RWPE1 (cell line): ENCODE measurements at regions not wholly inside any gene's neighbourhood (a gene's known extent, or its start where the extent isn't known, plus 50 kb on each side); places are given as distances from the start of the nearest gene placed in this dataset.

Experiments
- CTCF ChIA-PET: fragments of 350-600 bp; sonication (Branson Sonifier 250); formaldehyde crosslinking; extraction: SDS; loops from one replicate; lab custom pipeline; 2021; lab: Yijun Ruan, JAX
- POLR2A ChIA-PET: fragments of 400-600 bp; formaldehyde crosslinking; extraction: SDS; loops from one replicate; lab custom pipeline; 2020; ENCODE audit warnings: antibody characterized with exemption; ENCODE audit not compliant: low non-redundant PET; lab: Yijun Ruan, JAX
- DNase-seq: peaks from one replicate; pipeline ENCODE4 v3.0.0; 2012; ENCODE audit warnings: low spot score
- H3K27ac ChIP-seq: fragments of 450-650 bp; 2 replicates; pipeline ENCODE4 v1.5.1; 2017
- TF ChIP-seq, protein P1 (sequence below): fragments of 450-650 bp; conservative IDR thresholded peaks from 2 replicates; pipeline ENCODE4 v1.5.1; 2017; ENCODE audit warnings: low read depth, mild to moderate bottlenecking

DNA sequence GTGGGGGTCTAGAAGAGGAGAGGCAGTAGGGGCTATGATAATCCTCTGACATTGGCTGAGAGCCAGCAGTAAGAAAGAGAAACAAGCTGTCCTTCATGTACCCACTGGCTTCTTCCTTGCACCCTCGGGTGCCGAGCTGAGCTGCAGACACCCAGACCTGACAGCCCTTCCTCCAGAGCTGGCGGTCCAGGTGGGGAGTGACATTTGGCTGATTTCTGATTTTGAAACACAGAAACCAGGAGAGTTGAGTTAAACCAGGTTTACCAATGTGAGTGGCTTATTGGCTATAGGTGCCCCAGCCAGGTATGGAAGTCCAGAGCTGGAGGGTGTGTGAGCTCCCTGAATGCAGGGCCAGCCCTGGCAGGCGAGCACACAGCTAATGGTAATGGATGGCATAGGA is 59.2 kb downstream of the GADD45G start:
- ChIA-PET CTCF (no interaction called here), POLR2A (no interaction called here)
- TF ChIP-seq, protein P1, sequence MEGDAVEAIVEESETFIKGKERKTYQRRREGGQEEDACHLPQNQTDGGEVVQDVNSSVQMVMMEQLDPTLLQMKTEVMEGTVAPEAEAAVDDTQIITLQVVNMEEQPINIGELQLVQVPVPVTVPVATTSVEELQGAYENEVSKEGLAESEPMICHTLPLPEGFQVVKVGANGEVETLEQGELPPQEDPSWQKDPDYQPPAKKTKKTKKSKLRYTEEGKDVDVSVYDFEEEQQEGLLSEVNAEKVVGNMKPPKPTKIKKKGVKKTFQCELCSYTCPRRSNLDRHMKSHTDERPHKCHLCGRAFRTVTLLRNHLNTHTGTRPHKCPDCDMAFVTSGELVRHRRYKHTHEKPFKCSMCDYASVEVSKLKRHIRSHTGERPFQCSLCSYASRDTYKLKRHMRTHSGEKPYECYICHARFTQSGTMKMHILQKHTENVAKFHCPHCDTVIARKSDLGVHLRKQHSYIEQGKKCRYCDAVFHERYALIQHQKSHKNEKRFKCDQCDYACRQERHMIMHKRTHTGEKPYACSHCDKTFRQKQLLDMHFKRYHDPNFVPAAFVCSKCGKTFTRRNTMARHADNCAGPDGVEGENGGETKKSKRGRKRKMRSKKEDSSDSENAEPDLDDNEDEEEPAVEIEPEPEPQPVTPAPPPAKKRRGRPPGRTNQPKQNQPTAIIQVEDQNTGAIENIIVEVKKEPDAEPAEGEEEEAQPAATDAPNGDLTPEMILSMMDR: no peak
- H3K27ac ChIP-seq: no peak overlapping the region
- no peak for DNase-seq

DNA sequence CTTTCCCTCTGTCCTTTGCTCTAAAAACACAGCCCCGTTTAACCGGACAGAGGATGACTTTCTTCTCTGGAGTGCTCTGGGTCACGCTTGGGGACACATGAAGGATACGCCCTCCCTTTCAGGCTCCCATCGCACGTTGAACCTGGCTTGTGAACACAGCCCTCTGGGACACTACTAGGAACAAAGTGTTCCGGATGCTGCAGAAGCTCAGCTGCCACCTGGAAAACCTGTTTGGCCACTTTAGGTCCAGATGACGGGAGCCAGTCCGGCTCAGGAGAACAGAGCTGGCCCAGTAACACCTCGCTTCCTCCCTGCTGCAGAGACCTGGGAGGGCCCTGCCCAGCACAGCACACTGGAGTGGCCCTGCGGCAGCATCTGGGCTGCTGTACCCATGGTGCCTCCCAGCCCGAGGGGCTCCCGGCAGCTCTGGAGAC is 60.1 kb downstream of the GADD45G start:
- DNase-seq: peak; percentile 60
- POLR2A ChIA-PET: no interaction called here
- TF ChIP-seq, protein P1: no peak
- CTCF ChIA-PET: interaction anchor here (0.9 kb wide), 1 partner anchor 62 kb away, joined by 3 read pairs; no protein-coding TSS in a partner anchor
- H3K27ac ChIP-seq: no peak overlapping the region

DNA sequence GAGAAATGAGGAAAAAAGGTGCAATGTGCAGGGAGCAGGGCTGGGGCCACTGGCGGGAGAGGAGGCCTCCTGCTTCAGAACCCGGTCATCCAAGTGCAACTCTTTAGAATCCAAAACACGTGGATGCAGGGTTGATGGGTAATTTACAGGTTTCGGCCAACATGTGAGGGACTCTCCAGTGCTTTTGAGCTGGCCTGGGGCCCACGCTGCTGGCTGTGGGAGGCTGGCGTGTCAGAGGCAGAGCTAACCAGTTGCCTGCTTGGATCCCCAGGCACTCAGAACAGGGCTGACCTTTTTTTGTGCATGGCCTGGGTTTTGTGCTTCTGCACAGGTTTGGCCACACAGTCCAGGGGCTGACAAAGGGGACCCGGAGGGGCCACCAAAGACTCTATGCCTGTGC is 61.6 kb downstream of the GADD45G start:
- no peak for DNase-seq
- POLR2A ChIA-PET: interaction anchor here (0.7 kb wide), 1 partner anchor 1755 kb away, joined by 3 read pairs; no protein-coding TSS in a partner anchor
- CTCF ChIA-PET: no interaction called here
- H3K27ac ChIP-seq: no peak overlapping the region
- TF ChIP-seq, protein P1: no peak

DNA sequence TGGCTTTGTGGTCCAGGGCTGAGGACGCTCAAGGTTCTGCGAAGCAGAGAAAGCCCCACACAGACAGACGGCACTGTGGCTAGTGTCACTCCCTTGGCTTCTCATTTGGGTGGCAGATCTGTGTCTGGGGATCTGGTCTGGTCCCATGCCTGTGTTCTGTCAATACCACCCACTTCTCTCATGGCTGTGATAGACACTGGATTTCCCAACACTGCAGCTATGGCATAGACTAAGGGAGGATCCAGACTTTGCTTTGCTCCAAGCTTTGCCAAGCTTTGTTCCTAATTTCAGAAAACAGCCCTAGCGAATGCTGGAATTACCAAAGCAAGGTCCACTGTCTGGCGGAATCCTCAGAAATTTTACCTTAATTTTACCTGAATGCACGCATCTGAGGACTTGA is 62.1 kb downstream of the GADD45G start:
- no peak overlapping the region for H3K27ac ChIP-seq
- no peak for DNase-seq
- TF ChIP-seq, protein P1: no peak
- ChIA-PET POLR2A (no interaction called here), CTCF (no interaction called here)

DNA sequence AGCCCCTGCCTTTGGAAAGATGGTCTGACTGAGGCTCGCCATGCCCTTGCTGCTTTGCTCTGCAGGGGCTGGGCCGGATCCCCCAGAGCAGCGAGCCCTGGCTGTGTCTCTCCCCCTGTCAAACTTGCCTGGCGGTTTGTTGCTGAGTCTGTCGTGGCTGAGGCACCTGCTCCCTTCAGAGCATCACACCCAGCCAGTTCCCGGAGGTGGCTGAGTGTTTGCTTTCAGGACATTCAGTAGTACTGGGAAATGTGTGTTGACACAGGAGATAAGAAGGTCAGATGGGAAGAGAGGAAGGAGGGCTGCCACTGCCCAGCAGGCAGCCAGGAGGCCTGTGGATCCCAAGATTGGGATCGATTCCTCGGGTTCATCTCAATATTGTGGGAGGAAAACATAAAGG is 62.9 kb downstream of the GADD45G start:
- TF ChIP-seq, protein P1: no peak
- POLR2A ChIA-PET: no interaction called here
- DNase-seq: no peak

DNA sequence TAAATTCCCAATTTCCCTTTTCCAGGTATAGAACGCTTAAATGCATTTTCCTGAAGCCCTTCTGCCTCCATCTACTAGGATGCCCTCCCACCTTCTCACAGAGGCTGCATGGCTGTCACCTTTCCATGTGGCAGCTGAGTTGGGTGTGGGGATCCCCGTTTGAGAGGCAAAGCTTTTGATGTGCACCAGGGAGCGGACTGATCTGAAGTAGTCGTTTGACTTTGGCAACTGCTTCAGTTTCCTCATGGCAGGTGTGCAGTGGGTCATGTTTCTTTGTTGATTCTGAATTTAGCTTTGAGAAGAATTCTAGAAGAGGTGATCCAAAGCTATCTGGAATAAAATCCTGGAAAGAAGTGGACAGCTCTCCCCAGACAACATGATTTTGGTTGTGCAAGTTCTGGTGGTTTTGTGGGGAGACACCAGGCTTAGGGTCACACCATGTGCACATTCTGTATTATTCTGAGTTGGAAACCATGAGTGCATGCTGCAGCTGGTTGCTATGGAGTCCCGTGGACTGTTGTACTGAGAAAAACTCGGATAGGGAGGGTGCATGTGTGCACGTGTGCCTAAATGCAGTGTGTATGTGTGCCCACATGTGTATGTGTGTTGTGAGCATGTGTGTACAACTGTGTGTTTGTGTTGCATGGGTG is 63.5 kb downstream of the GADD45G start:
- TF ChIP-seq, protein P1: no peak
- H3K27ac ChIP-seq: no peak overlapping the region
- DNase-seq: no peak
- CTCF ChIA-PET: interaction anchor here (0.7 kb wide), 1 partner anchor 432 kb away, joined by 3 read pairs; no protein-coding TSS in a partner anchor
- POLR2A ChIA-PET: no interaction called here

More for the DNA sequence above, 62.9 kb downstream of the GADD45G start:
- CTCF ChIA-PET: no interaction called here
- no peak overlapping the region for H3K27ac ChIP-seq
